ENCODE measurements at regions not wholly inside any gene's neighbourhood (a gene's known extent, or its start where the extent isn't known, plus 50 kb on each side); places are given as distances from the start of the nearest gene placed in this dataset.
A peak's percentile ranks its signal among the peaks of the same experiment; 100 is the strongest.

DNA sequence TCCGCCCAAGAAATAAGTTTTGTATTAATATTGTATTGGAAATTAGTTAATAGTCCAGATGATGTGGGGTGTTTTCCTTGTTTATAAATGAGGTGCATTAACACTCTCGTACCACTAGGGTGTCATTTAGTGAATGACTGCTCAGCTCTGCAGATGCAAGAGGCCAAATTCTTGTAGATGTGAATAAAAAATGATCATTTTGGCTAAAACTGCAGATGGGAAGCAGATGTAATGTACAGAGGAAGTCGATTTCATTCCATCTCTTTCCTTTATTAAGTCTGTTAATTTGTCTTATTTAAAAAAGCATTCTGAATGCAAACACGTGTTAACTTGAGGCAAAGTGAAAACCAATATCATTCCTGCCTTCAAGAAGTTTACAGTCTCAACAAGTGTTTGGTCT, 108.1 kb downstream of the DHX15 start:
- peak; percentile 5 to 18 for DNase-seq
- TF ChIP-seq GATA1 (IDR thresholded peaks at IDR 0.05; ENCODE audit: low read depth, low read length) (no peak), POLR2A (IDR thresholded peaks at IDR 0.05; ENCODE audit: low read length) (no peak)

DNA sequence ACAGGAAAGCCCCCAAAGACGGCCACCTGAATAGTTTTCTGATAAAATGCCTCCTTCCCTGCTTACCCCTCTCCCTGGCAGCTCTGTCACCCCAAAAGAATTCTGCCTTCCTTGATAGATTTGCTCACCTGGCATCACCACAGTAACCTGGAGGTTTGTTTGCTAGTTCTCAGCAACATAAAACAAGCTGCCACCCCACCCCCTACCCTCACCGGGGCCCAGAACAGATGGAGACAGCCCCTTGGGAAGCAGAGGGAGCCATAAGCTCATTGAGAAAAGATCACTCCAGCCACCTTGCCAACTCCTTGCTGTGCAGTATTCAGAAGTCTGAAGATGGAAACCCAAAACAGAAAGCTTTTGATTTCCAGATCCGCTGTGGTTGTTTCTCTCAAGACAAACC, 108.6 kb downstream of the DHX15 start:
- TF ChIP-seq GATA1 (IDR thresholded peaks at IDR 0.05; ENCODE audit: low read depth, low read length) (no peak), POLR2A (IDR thresholded peaks at IDR 0.05; ENCODE audit: low read length) (no peak)
- DNase-seq, result no peak

- TF ChIP-seq POLR2A (IDR thresholded peaks at IDR 0.05; ENCODE audit: low read length), result no peak
- TF ChIP-seq GATA1 (IDR thresholded peaks at IDR 0.05; ENCODE audit: low read depth, low read length), result no peak
- DNase-seq, result no peak
Measured at GRCh38 chr4:24473309-24473721, 111.0 kb downstream of the DHX15 start.

DNA sequence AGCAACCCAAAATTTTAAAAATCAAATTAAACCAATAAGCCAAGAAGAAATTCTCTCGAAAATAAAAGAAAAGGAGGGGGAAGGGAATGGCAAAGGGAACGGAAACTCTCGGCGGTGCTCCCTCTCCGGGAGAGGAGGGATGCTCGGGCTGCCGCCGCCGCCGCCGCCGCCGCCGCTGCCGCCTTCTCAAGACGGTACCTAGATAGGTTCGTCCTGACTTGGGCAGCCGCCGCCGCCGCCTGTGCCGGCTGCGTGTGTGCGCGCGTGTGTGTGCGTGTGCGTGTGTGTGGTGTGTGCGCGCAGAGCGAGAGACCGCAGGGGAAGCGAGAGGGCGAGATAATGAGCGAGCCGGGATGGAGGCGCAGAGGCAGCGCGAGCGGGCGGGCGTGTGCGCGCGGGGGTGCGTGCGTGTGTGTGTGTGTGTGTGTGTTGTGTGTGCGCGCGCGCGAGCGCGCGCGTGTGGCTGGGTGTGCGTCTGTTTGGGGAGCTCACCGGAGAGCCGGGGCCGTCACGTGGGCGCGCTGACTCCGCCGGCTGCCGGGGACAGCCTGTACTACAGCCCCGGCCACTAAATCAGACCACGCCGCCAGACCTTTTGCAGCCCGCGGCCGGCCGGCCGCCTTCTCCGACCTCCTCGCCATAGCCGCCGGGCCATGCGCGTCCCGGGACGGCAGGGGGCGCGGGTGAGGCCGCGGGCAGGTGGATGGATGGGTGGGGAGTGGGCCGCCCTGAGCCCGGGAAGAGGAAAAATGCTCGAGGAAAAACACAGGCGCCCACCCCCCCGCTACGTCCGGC, 111.6 kb downstream of the DHX15 start:
- peak; percentile 61 to 64 for DNase-seq
- TF ChIP-seq GATA1 (IDR thresholded peaks at IDR 0.05; ENCODE audit: low read depth, low read length) (no peak), POLR2A (IDR thresholded peaks at IDR 0.05; ENCODE audit: low read length) (no peak)

DNA sequence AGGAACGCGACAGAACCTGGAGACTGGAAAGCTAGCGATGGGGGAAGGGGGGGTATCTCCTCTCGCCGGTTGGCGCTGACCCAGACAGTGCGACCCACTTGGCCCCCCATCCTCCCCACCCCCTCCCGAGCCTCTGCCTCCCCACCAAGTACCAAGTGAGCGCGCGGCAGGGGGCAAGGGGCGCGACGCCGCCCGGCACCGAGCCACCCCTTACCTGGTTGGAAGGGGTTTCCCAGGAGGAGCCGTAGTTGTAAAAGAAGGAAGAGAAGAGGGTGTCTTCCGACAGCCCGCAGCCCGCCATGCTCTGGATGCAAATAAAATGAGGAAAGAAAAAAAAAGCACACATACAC, 112.2 kb downstream of the DHX15 start:
- TF ChIP-seq GATA1 (IDR thresholded peaks at IDR 0.05; ENCODE audit: low read depth, low read length) (no peak), POLR2A (IDR thresholded peaks at IDR 0.05; ENCODE audit: low read length) (no peak)
- DNase-seq, result no peak

- no peak for DNase-seq
- TF ChIP-seq GATA1 (IDR thresholded peaks at IDR 0.05; ENCODE audit: low read depth, low read length), result no peak
- TF ChIP-seq POLR2A (IDR thresholded peaks at IDR 0.05; ENCODE audit: low read length), result no peak
Measured at GRCh38 chr4:24471486-24472160, 112.7 kb downstream of the DHX15 start.

- no peak for TF ChIP-seq POLR2A (IDR thresholded peaks at IDR 0.05; ENCODE audit: low read length)
- no peak for TF ChIP-seq GATA1 (IDR thresholded peaks at IDR 0.05; ENCODE audit: low read depth, low read length)
- DNase-seq, result no peak
Measured at GRCh38 chr4:24470666-24471485, 113.5 kb downstream of the DHX15 start.

DNA sequence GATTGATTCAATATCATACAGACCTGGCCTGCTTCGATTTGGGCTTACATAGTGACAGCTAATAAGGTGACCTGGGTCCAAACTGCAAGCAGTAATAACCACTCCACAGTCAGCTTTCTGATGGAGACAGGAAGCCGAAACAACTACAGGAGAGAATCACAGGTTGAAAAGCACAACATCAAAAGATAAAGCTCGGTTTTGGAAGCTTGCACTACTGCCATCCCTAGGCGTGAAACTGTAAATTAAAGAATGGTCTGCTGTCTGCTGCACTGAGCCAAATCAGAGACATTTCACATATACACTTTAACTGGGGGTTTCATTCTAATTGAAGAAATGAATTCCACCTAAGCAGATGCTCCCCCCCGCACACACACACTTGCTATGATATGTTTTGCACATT, 116.3 kb downstream of the DHX15 start:
- no peak for DNase-seq
- no peak for TF ChIP-seq GATA1 (IDR thresholded peaks at IDR 0.05; ENCODE audit: low read depth, low read length)
- TF ChIP-seq POLR2A (IDR thresholded peaks at IDR 0.05; ENCODE audit: low read length), result no peak

DNA sequence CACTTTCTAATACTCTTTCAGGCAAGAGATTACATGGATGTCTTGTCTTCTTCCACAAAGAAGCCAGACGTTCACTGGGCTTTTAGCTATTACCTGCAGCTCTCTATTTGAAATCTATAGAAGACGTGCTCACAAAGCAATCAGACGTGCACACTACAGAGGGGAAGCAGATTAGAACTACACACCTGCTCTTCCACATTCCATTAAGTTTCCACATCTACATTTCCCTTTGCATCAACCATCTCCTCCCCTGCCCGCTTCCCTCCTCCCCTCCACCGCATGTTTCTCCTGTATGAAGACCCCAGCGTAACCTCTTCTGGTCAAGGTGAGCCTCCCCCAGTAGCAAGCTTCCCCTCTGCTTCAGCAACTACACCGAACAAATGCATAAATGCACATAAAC, 119.8 kb downstream of the DHX15 start:
- no peak for TF ChIP-seq GATA1 (IDR thresholded peaks at IDR 0.05; ENCODE audit: low read depth, low read length)
- no peak for TF ChIP-seq POLR2A (IDR thresholded peaks at IDR 0.05; ENCODE audit: low read length)
- no peak for DNase-seq

DNA sequence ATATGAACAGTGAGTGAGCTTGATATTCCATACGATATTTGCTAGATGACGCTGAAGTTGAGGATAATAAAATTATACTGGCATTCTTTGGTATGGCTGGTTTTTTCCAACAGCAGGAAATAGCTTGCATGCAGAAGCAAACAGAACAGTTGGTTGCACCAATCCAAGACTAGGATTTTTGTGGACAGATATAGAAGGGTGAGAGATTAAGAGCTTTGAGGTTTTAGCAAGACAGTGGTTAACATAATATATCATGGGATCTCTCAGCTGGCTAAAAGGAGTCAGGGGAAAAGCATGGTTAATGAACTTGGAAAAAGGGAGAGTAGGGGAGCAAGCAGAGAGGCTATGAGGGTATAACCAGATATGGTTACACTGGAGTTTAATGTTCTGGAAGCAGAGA, 127.9 kb downstream of the DHX15 start:
- no peak for DNase-seq
- TF ChIP-seq POLR2A (IDR thresholded peaks at IDR 0.05; ENCODE audit: low read length), result no peak
- no peak for TF ChIP-seq GATA1 (IDR thresholded peaks at IDR 0.05; ENCODE audit: low read depth, low read length)

DNA sequence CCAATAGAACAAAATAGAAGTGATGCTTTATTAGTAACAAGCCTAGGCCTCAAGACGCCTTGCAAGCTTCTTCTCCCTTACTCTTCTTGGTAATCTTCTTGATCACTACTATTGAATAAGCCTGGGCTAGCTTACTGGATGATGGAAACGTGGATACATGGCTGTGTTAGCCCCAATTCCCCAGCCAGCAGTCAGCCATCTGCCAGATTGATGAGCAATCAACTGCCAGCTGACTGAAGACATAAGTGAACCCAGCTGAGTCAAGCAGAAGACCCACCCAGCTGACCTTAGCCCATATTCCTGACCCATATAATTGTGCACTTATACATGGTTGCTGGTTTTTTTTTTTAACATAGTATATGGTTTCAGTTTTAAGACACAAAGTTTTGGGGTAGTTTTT, 130.4 kb downstream of the DHX15 start:
- DNase-seq, result no peak
- no peak for TF ChIP-seq POLR2A (IDR thresholded peaks at IDR 0.05; ENCODE audit: low read length)
- TF ChIP-seq GATA1 (IDR thresholded peaks at IDR 0.05; ENCODE audit: low read depth, low read length), result no peak

- TF ChIP-seq GATA1 (IDR thresholded peaks at IDR 0.05; ENCODE audit: low read depth, low read length) (no peak), POLR2A (IDR thresholded peaks at IDR 0.05; ENCODE audit: low read length) (no peak)
- DNase-seq, result no peak
Measured at GRCh38 chr4:24451870-24452269, 132.5 kb downstream of the DHX15 start.

DNA sequence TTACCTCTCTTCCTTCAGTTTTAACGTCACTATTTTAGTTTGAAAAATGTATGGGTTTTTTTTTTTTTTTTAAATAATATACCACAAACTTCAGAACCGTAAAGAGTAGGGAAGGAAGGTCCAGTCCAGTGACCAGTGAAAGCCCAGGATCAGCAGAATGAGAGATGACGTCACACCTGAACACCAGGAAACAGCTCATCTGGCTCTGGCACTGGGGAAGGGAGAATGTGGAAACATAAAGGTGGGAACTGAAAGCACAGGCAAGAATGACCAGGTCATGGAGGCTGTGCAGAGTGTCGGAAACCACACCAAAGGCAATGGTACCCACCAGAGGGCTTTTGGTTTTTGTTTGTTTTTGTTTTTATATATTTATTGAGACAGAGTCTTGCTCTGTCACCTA, 141.2 kb downstream of the DHX15 start:
- TF ChIP-seq GATA1 (IDR thresholded peaks at IDR 0.05; ENCODE audit: low read depth, low read length) (no peak), POLR2A (IDR thresholded peaks at IDR 0.05; ENCODE audit: low read length) (no peak)
- DNase-seq, result no peak

GRCh38 chr4:24440765-24441164, 143.6 kb downstream of the DHX15 start:
- no peak for DNase-seq
- TF ChIP-seq POLR2A (IDR thresholded peaks at IDR 0.05; ENCODE audit: low read length) (no peak), GATA1 (IDR thresholded peaks at IDR 0.05; ENCODE audit: low read depth, low read length) (no peak)
